ENCODE measurements at regions not wholly inside any gene's neighbourhood (a gene's known extent, or its start where the extent isn't known, plus 50 kb on each side); places are given as distances from the start of the nearest gene placed in this dataset.

- H3K27ac Mint-ChIP-seq, result no peak overlapping the region
- no peak overlapping the region for H3K4me3 Mint-ChIP-seq
- no peaks in the 10 kb centered on the region for H3K27me3 Mint-ChIP-seq
- peaks cover 8% of the 10 kb centered on the region for H3K9me3 Mint-ChIP-seq (ENCODE audit: low read depth)
- no peaks in the 10 kb centered on the region for H3K4me1 Mint-ChIP-seq (ENCODE audit: low read depth)
- H3K36me3 Mint-ChIP-seq, result no peaks in the 10 kb centered on the region
Observed at GRCh38 chr13:58134525-58134924, 503.0 kb downstream of the PCDH17 start.

- Mint-ChIP-seq H3K27ac (no peak overlapping the region), H3K9me3 (ENCODE audit: low read depth) (peaks cover 3% of the 10 kb centered on the region), H3K4me3 (no peak overlapping the region), H3K4me1 (ENCODE audit: low read depth) (no peaks in the 10 kb centered on the region), H3K36me3 (no peaks in the 10 kb centered on the region), H3K27me3 (no peaks in the 10 kb centered on the region)
Observed at GRCh38 chr13:58142952-58143351, 511.4 kb downstream of the PCDH17 start.

GRCh38 chr13:58144616-58145015, 513.1 kb downstream of the PCDH17 start:
- Mint-ChIP-seq H3K27me3 (no peaks in the 10 kb centered on the region), H3K27ac (no peak overlapping the region), H3K9me3 (ENCODE audit: low read depth) (peaks cover 3% of the 10 kb centered on the region), H3K4me1 (ENCODE audit: low read depth) (no peaks in the 10 kb centered on the region), H3K36me3 (no peaks in the 10 kb centered on the region), H3K4me3 (no peak overlapping the region)

GRCh38 chr13:58151452-58151851, 519.9 kb downstream of the PCDH17 start:
- H3K4me1 Mint-ChIP-seq (ENCODE audit: low read depth), result no peaks in the 10 kb centered on the region
- no peak overlapping the region for H3K4me3 Mint-ChIP-seq
- H3K36me3 Mint-ChIP-seq, result no peaks in the 10 kb centered on the region
- no peak overlapping the region for H3K27ac Mint-ChIP-seq
- peaks cover 3% of the 10 kb centered on the region for H3K9me3 Mint-ChIP-seq (ENCODE audit: low read depth)
- H3K27me3 Mint-ChIP-seq, result no peaks in the 10 kb centered on the region

GRCh38 chr13:58160980-58161379, 529.4 kb downstream of the PCDH17 start:
- peaks cover 7% of the 10 kb centered on the region for H3K9me3 Mint-ChIP-seq (ENCODE audit: low read depth)
- no peaks in the 10 kb centered on the region for H3K4me1 Mint-ChIP-seq (ENCODE audit: low read depth)
- no peaks in the 10 kb centered on the region for H3K27me3 Mint-ChIP-seq

GRCh38 chr13:58165617-58166016, 534.1 kb downstream of the PCDH17 start:
- H3K4me3 Mint-ChIP-seq, result no peak overlapping the region
- H3K27ac Mint-ChIP-seq, result no peak overlapping the region
- H3K36me3 Mint-ChIP-seq, result no peaks in the 10 kb centered on the region
- no peaks in the 10 kb centered on the region for H3K27me3 Mint-ChIP-seq
- peaks cover 5% of the 10 kb centered on the region for H3K9me3 Mint-ChIP-seq (ENCODE audit: low read depth)
- H3K4me1 Mint-ChIP-seq (ENCODE audit: low read depth), result no peaks in the 10 kb centered on the region

More at GRCh38 chr13:58160980-58161379, 529.4 kb downstream of the PCDH17 start:
- no peak overlapping the region for H3K4me3 Mint-ChIP-seq
- no peak overlapping the region for H3K27ac Mint-ChIP-seq
- H3K36me3 Mint-ChIP-seq, result no peaks in the 10 kb centered on the region

- H3K36me3 Mint-ChIP-seq, result no peaks in the 10 kb centered on the region
Observed at GRCh38 chr13:58181111-58181510, 549.6 kb downstream of the PCDH17 start.

GRCh38 chr13:58187881-58188280, 556.3 kb downstream of the PCDH17 start:
- Mint-ChIP-seq H3K9me3 (ENCODE audit: low read depth) (peaks cover 8% of the 10 kb centered on the region), H3K27me3 (no peaks in the 10 kb centered on the region), H3K4me1 (ENCODE audit: low read depth) (no peaks in the 10 kb centered on the region), H3K4me3 (no peak overlapping the region), H3K36me3 (no peaks in the 10 kb centered on the region), H3K27ac (no peak overlapping the region)

More at GRCh38 chr13:58181111-58181510, 549.6 kb downstream of the PCDH17 start:
- Mint-ChIP-seq H3K9me3 (ENCODE audit: low read depth) (peaks cover 25% of the 10 kb centered on the region), H3K27ac (no peak overlapping the region), H3K4me1 (ENCODE audit: low read depth) (no peaks in the 10 kb centered on the region), H3K4me3 (no peak overlapping the region), H3K27me3 (no peaks in the 10 kb centered on the region)

GRCh38 chr13:58190577-58190976, 559.0 kb downstream of the PCDH17 start:
- Mint-ChIP-seq H3K36me3 (no peaks in the 10 kb centered on the region), H3K9me3 (ENCODE audit: low read depth) (peaks cover 10% of the 10 kb centered on the region), H3K4me3 (no peak overlapping the region), H3K27ac (no peak overlapping the region), H3K4me1 (ENCODE audit: low read depth) (no peaks in the 10 kb centered on the region), H3K27me3 (no peaks in the 10 kb centered on the region)

GRCh38 chr13:58191754-58192153, 560.2 kb downstream of the PCDH17 start:
- Mint-ChIP-seq H3K9me3 (ENCODE audit: low read depth) (peaks cover 13% of the 10 kb centered on the region), H3K4me3 (no peak overlapping the region), H3K36me3 (no peaks in the 10 kb centered on the region), H3K27me3 (no peaks in the 10 kb centered on the region), H3K4me1 (ENCODE audit: low read depth) (no peaks in the 10 kb centered on the region), H3K27ac (no peak overlapping the region)

GRCh38 chr13:58202099-58202498, 570.6 kb downstream of the PCDH17 start:
- Mint-ChIP-seq H3K27ac (no peak overlapping the region), H3K9me3 (ENCODE audit: low read depth) (peaks cover 5% of the 10 kb centered on the region), H3K4me1 (ENCODE audit: low read depth) (no peaks in the 10 kb centered on the region), H3K27me3 (no peaks in the 10 kb centered on the region), H3K4me3 (no peak overlapping the region), H3K36me3 (no peaks in the 10 kb centered on the region)

GRCh38 chr13:58207501-58207900, 576.0 kb downstream of the PCDH17 start:
- Mint-ChIP-seq H3K9me3 (ENCODE audit: low read depth) (peaks cover 3% of the 10 kb centered on the region), H3K27me3 (no peaks in the 10 kb centered on the region), H3K4me1 (ENCODE audit: low read depth) (no peaks in the 10 kb centered on the region), H3K27ac (no peak overlapping the region), H3K4me3 (no peak overlapping the region), H3K36me3 (no peaks in the 10 kb centered on the region)

GRCh38 chr13:58235454-58235853, 603.9 kb downstream of the PCDH17 start:
- Mint-ChIP-seq H3K4me1 (ENCODE audit: low read depth) (no peaks in the 10 kb centered on the region), H3K4me3 (no peak overlapping the region), H3K9me3 (ENCODE audit: low read depth) (peaks cover 3% of the 10 kb centered on the region), H3K27me3 (no peaks in the 10 kb centered on the region), H3K27ac (no peak overlapping the region), H3K36me3 (no peaks in the 10 kb centered on the region)

- no peaks in the 10 kb centered on the region for H3K27me3 Mint-ChIP-seq
- H3K9me3 Mint-ChIP-seq (ENCODE audit: low read depth), result peaks cover 3% of the 10 kb centered on the region
- H3K4me1 Mint-ChIP-seq (ENCODE audit: low read depth), result no peaks in the 10 kb centered on the region
- no peaks in the 10 kb centered on the region for H3K36me3 Mint-ChIP-seq
- no peak overlapping the region for H3K27ac Mint-ChIP-seq
- H3K4me3 Mint-ChIP-seq, result no peak overlapping the region
Observed at GRCh38 chr13:58238972-58239773, 607.6 kb downstream of the PCDH17 start.

GRCh38 chr13:58239774-58240268, 608.3 kb downstream of the PCDH17 start:
- H3K27ac Mint-ChIP-seq, result no peak overlapping the region
- H3K27me3 Mint-ChIP-seq, result no peaks in the 10 kb centered on the region

GRCh38 chr13:58247080-58247479, 615.5 kb downstream of the PCDH17 start:
- no peak overlapping the region for H3K27ac Mint-ChIP-seq
- H3K36me3 Mint-ChIP-seq, result no peaks in the 10 kb centered on the region
- peaks cover 24% of the 10 kb centered on the region for H3K9me3 Mint-ChIP-seq (ENCODE audit: low read depth)
- no peaks in the 10 kb centered on the region for H3K27me3 Mint-ChIP-seq
- H3K4me1 Mint-ChIP-seq (ENCODE audit: low read depth), result no peaks in the 10 kb centered on the region
- H3K4me3 Mint-ChIP-seq, result no peak overlapping the region

More at GRCh38 chr13:58239774-58240268, 608.3 kb downstream of the PCDH17 start:
- Mint-ChIP-seq H3K4me1 (ENCODE audit: low read depth) (no peaks in the 10 kb centered on the region), H3K9me3 (ENCODE audit: low read depth) (peaks cover 6% of the 10 kb centered on the region), H3K36me3 (no peaks in the 10 kb centered on the region), H3K4me3 (no peak overlapping the region)

Measured in activated naive CD8-positive, alpha-beta T cell (primary cell).